ENCODE measurements at regions not wholly inside any gene's neighbourhood (a gene's known extent, or its start where the extent isn't known, plus 50 kb on each side); places are given as distances from the start of the nearest gene placed in this dataset.

DNA sequence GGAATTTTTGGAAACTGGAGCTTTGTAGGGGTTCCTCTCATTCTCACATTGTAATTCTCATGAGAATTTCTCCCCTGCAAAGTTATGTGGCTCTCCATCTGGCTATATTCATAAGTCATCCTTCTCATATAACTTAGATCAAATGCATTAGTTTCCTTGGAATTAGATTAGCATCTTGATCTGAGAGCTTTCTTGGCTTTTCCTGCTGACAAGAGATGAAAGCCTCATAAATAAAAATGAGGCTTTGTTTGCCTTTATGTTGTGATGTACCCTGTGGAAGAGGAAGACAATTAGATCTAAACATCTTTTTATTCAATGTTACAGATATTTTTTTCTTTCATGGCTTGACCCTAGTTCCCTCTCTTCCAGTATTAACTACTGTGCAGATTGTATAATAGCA, 165.4 kb upstream of the ZPLD1 start:
- no peaks in the 10 kb centered on the region for H3K36me3 ChIP-seq
- TF ChIP-seq, protein P1, sequence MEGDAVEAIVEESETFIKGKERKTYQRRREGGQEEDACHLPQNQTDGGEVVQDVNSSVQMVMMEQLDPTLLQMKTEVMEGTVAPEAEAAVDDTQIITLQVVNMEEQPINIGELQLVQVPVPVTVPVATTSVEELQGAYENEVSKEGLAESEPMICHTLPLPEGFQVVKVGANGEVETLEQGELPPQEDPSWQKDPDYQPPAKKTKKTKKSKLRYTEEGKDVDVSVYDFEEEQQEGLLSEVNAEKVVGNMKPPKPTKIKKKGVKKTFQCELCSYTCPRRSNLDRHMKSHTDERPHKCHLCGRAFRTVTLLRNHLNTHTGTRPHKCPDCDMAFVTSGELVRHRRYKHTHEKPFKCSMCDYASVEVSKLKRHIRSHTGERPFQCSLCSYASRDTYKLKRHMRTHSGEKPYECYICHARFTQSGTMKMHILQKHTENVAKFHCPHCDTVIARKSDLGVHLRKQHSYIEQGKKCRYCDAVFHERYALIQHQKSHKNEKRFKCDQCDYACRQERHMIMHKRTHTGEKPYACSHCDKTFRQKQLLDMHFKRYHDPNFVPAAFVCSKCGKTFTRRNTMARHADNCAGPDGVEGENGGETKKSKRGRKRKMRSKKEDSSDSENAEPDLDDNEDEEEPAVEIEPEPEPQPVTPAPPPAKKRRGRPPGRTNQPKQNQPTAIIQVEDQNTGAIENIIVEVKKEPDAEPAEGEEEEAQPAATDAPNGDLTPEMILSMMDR (IDR thresholded peaks at IDR 0.05): no peak
- TF ChIP-seq POLR2A (IDR thresholded peaks at IDR 0.05): no peak

DNA sequence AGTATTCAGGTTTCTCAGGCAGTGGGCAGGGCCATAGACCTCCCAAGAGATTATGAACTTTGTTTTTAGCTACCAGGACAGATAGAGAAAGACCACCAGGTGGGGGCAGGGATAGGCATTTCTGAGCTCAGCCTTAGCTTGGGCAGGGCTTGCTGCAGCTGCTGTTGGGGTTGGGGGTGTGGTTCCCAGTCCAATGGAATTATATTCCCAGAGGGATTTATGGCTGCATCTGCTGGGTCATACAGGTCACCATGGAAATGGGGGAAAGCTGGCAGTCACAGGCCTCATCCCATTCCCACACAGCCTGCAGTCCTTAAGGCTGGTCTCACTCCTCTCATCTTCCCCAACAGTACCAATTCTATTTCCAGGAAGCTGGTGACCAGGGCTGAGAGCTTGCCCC, 144.6 kb upstream of the ZPLD1 start:
- H3K4me1 ChIP-seq: no peaks in the 10 kb centered on the region
- H3K27me3 ChIP-seq: no peaks in the 10 kb centered on the region
- DNase-seq: no peak
- no peak overlapping the region for H3K4me3 ChIP-seq
- no peaks in the 10 kb centered on the region for H3K36me3 ChIP-seq
- H3K27ac ChIP-seq: no peak overlapping the region
- H3K9me3 ChIP-seq: no peaks in the 10 kb centered on the region
- TF ChIP-seq, protein P1 (IDR thresholded peaks at IDR 0.05): no peak
- TF ChIP-seq POLR2A (IDR thresholded peaks at IDR 0.05): no peak

More for the DNA sequence above, 165.4 kb upstream of the ZPLD1 start:
- Histone ChIP-seq H3K27ac (no peak overlapping the region), H3K27me3 (no peaks in the 10 kb centered on the region), H3K9me3 (no peaks in the 10 kb centered on the region), H3K4me3 (no peak overlapping the region), H3K4me1 (no peaks in the 10 kb centered on the region)
- DNase-seq: no peak

GRCh38 chr3:102295756-102296155, 139.1 kb upstream of the ZPLD1 start:
- Histone ChIP-seq H3K36me3 (no peaks in the 10 kb centered on the region), H3K4me3 (no peak overlapping the region), H3K27me3 (no peaks in the 10 kb centered on the region), H3K9me3 (no peaks in the 10 kb centered on the region), H3K4me1 (no peaks in the 10 kb centered on the region), H3K27ac (no peak overlapping the region)
- no peak for TF ChIP-seq POLR2A (IDR thresholded peaks at IDR 0.05)
- TF ChIP-seq, protein P1 (IDR thresholded peaks at IDR 0.05): no peak
- DNase-seq: no peak

GRCh38 chr3:102297072-102297658, 137.7 kb upstream of the ZPLD1 start:
- no peaks in the 10 kb centered on the region for H3K36me3 ChIP-seq
- no peak overlapping the region for H3K4me3 ChIP-seq
- H3K4me1 ChIP-seq: no peaks in the 10 kb centered on the region
- H3K27me3 ChIP-seq: no peaks in the 10 kb centered on the region
- TF ChIP-seq, protein P1 (IDR thresholded peaks at IDR 0.05): no peak
- TF ChIP-seq POLR2A (IDR thresholded peaks at IDR 0.05): no peak
- no peak for DNase-seq
- H3K27ac ChIP-seq: no peak overlapping the region
- no peaks in the 10 kb centered on the region for H3K9me3 ChIP-seq

DNA sequence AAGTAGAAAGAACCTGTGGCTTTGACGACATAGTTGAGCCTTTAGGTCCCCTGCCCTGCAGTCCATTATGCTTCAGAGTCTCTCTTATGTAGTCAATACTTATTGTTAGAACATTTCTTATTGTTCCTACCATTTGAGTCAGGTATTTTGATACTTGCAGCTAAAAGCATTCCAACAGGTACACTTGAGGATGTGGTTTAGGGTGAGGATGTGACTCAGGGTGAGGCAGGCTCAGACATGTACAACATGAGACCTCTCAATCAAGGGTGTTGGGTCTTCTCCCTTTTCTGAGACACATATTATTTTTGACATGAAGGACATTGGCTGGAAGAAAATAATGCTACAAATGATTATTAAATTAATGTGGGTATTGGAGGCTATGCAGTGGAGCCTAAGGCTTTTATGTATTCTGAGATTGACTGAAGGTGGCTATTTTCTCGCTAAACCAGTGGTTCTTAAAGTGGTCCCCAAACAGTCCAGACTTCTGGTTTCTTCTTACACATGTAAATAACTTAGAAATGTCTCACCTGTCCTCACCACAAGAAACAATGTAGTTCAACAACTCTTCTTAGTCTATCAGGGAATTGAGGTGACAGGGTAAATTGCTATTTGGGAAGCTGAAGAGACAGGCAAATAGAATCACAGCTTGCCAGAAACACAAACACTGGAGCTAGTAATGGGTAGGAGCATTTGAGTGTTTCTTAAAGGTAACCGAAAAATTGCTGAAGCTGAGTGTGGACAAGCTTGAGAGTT, 135.5 kb upstream of the ZPLD1 start:
- Histone ChIP-seq H3K27me3 (no peaks in the 10 kb centered on the region), H3K36me3 (no peaks in the 10 kb centered on the region), H3K27ac (no peak overlapping the region), H3K9me3 (no peaks in the 10 kb centered on the region), H3K4me3 (no peak overlapping the region), H3K4me1 (no peaks in the 10 kb centered on the region)
- TF ChIP-seq, protein P1 (IDR thresholded peaks at IDR 0.05): no peak
- TF ChIP-seq POLR2A (IDR thresholded peaks at IDR 0.05): no peak
- DNase-seq: no peak

All from Peyer's patch (tissue), 4 donors.